ENCODE measurements at regions not wholly inside any gene's neighbourhood (a gene's known extent, or its start where the extent isn't known, plus 50 kb on each side); places are given as distances from the start of the nearest gene placed in this dataset.

DNA sequence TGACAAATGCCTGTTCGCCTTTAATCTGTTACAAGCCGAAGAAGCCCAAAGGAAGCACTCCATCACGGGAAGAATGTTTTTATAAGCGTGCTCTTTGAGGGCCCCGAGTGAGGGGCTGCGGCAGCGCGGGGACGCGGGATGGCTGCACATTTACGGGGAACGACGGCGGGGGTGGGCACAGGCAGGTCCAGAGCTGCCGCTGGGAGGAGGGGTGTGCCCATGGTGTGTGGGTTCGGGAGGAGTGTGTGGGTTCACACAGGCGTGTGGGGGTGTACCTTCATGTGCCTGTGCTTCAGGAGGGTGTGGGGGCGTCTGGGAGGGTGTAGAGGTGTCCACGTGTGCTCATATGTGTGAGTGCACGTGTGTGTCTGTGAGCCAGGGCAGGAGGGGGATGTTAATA, 155.9 kb upstream of the ZC3H12A start:
- H3K9me3 ChIP-seq (ENCODE audit: control insufficient read depth in 1 of 2, low read length in 2 of 2), result no peaks in the 10 kb centered on the region
- Mint-ChIP-seq H3K4me1 (peaks cover 0 to 8% (median 6%) of the 10 kb centered on the region in 4 donors), H3K27ac (no peak overlapping the region), H3K9me3 (peaks cover 0 to 3% (median under 1%) of the 10 kb centered on the region in 8 donors), H3K27me3 (peaks cover 40 to 49% of the 10 kb centered on the region in 2 donors), H3K36me3 (no peaks in the 10 kb centered on the region), H3K4me3 (no peak overlapping the region)
- ChIA-PET CTCF (ENCODE audit: partially characterized antibody) (no interaction called here), POLR2A (ENCODE audit: partially characterized antibody) (no interaction called here)
- no peak overlapping the region for H3K27ac ChIP-seq (ENCODE audit: low read depth, low read length)
- intact Hi-C loops (cut with micrococcal nuclease), result no loop called here
- peaks cover 26% of the 10 kb centered on the region for H3K27me3 ChIP-seq (ENCODE audit: insufficient read depth, low read length)
- H3K4me3 ChIP-seq (ENCODE audit: low read length in 2 of 2), result no peak overlapping the region
- DNase-seq, result no peak
- H3K36me3 ChIP-seq (ENCODE audit: insufficient read depth, low read length), result no peaks in the 10 kb centered on the region
- no peaks in the 10 kb centered on the region for H3K4me1 ChIP-seq (ENCODE audit: insufficient read depth, low read length)

DNA sequence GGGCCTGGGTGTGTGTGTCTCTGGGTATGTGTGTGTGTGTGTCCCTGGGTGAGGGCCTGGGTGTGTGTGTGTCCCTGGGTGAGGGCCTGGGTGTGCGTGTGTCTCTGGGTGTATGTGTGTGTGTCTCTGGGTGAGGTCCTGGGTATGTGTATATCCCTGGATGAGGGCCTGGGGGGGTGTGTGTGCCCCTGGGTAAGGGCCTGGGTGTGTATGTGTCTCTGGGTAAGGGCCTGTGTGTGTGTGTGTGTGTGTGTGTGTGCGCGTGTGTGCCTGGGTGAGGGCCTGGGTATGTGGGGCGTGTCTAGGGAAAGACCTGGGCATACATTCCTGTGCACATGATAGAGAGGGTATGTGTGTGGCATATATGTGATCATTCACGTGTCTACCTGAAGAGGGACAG, 155.1 kb upstream of the ZC3H12A start:
- H3K4me1 Mint-ChIP-seq, result peaks cover 0 to 8% (median 6%) of the 10 kb centered on the region in 4 donors
- Histone ChIP-seq H3K27me3 (ENCODE audit: insufficient read depth, low read length) (peaks cover 26% of the 10 kb centered on the region), H3K4me3 (ENCODE audit: low read length in 2 of 2) (no peak overlapping the region), H3K4me1 (ENCODE audit: insufficient read depth, low read length) (no peaks in the 10 kb centered on the region), H3K36me3 (ENCODE audit: insufficient read depth, low read length) (no peaks in the 10 kb centered on the region), H3K27ac (ENCODE audit: low read depth, low read length) (no peak overlapping the region), H3K9me3 (ENCODE audit: control insufficient read depth in 1 of 2, low read length in 2 of 2) (no peaks in the 10 kb centered on the region)
- intact Hi-C loops (cut with micrococcal nuclease), result no loop called here
- H3K36me3 Mint-ChIP-seq, result no peaks in the 10 kb centered on the region
- peaks cover 39 to 47% of the 10 kb centered on the region in 2 donors for H3K27me3 Mint-ChIP-seq
- peaks cover 0 to 11% (median 6%) of the 10 kb centered on the region in 8 donors for H3K9me3 Mint-ChIP-seq
- no peak for DNase-seq
- ChIA-PET POLR2A (ENCODE audit: partially characterized antibody) (no interaction called here), CTCF (ENCODE audit: partially characterized antibody) (no interaction called here)
- H3K27ac Mint-ChIP-seq, result no peak overlapping the region
- H3K4me3 Mint-ChIP-seq, result no peak overlapping the region

DNA sequence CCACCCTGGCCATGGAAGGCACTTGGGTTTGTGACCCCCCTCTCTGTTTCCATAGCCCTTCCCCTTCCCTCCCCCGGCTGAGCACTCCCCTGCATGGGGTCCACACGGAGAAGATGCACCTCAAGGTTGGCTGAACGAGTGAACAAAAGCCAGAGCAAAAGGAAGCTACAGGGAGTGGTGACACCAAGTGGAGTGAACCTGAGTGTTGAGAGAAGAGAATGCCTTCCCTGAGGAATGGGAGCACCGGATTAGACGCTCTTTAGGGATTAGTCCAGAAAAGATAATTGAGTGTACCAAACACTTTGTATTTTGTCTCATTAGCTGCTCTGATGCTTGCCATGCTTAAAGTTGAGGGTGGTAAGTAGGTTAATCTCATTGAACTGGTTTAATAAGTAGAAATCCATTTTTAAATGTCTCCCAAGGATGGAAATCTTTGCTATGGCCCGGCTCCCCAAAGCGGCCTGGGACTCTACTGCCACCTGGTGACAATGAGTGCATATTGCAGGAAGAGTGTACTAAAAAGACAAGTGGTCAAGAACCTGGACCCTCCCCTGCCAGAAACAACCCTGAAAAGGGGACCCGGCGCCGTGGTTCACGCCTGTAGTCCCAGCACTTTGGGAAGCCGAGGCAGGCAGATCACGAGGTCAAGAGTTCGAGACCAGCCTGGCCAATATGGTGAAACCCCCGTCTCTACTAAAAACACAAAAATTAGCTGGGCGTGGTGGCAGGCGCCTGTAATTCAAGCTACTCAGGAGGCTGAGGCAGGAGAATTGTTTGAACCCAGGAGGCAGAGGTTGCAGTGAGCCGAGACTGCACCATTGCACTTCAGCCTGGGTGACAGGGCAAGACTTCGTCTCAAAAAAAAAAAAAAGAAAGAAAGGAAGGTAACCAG, 150.6 kb upstream of the ZC3H12A start:
- Histone ChIP-seq H3K36me3 (ENCODE audit: insufficient read depth, low read length) (no peaks in the 10 kb centered on the region), H3K9me3 (ENCODE audit: control insufficient read depth in 1 of 2, low read length in 2 of 2) (no peaks in the 10 kb centered on the region), H3K4me3 (ENCODE audit: low read length in 2 of 2) (no peak overlapping the region), H3K4me1 (ENCODE audit: insufficient read depth, low read length) (no peaks in the 10 kb centered on the region), H3K27ac (ENCODE audit: low read depth, low read length) (no peak overlapping the region), H3K27me3 (ENCODE audit: insufficient read depth, low read length) (peaks cover 5% of the 10 kb centered on the region)
- no peak overlapping the region for H3K27ac Mint-ChIP-seq
- CTCF ChIA-PET (ENCODE audit: partially characterized antibody), result interaction anchor here (1.0 to 1.5 kb wide), 4 partner anchors 714 to 750 kb away, joined by 3 to 4 read pairs (median 3); no protein-coding TSS in a partner anchor
- no peaks in the 10 kb centered on the region for H3K36me3 Mint-ChIP-seq
- H3K4me3 Mint-ChIP-seq, result no peak overlapping the region
- DNase-seq, result peak in 1 of 5 donors; percentile 4
- peaks cover 26 to 29% of the 10 kb centered on the region in 2 donors for H3K27me3 Mint-ChIP-seq
- H3K9me3 Mint-ChIP-seq, result peaks cover 0 to 18% (median 12%) of the 10 kb centered on the region in 8 donors
- intact Hi-C loops (cut with micrococcal nuclease), result no loop called here
- POLR2A ChIA-PET (ENCODE audit: partially characterized antibody), result no interaction called here
- H3K4me1 Mint-ChIP-seq, result peaks cover 0 to 3% (median 0%) of the 10 kb centered on the region in 4 donors

DNA sequence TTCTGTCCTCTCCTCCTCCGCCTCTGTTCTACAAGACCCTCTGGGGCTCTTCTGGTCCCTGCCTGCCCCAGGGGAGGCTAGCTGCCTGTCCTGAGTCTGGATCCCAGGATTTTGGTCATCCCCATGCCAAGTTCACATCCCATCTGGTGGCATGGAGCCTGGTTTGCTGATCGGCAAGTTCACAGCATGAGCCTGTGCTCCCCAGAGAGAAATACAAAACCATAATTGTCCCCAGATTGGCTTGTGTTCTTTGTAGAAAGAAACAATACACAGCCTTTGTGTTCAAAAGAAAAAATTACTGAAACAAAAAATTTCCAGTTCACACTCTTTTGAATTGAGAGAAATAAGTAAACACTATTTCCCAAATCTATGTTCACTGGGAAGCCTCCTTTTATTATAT, 149.4 kb upstream of the ZC3H12A start:
- Histone ChIP-seq H3K27me3 (ENCODE audit: insufficient read depth, low read length) (no peaks in the 10 kb centered on the region), H3K4me1 (ENCODE audit: insufficient read depth, low read length) (no peaks in the 10 kb centered on the region), H3K36me3 (ENCODE audit: insufficient read depth, low read length) (no peaks in the 10 kb centered on the region), H3K27ac (ENCODE audit: low read depth, low read length) (no peak overlapping the region), H3K9me3 (ENCODE audit: control insufficient read depth in 1 of 2, low read length in 2 of 2) (no peaks in the 10 kb centered on the region), H3K4me3 (ENCODE audit: low read length in 2 of 2) (no peak overlapping the region)
- intact Hi-C loops (cut with micrococcal nuclease), result no loop called here
- Mint-ChIP-seq H3K27me3 (peaks cover 19 to 21% of the 10 kb centered on the region in 2 donors), H3K9me3 (peaks cover 0 to 17% (median 12%) of the 10 kb centered on the region in 8 donors), H3K4me3 (no peak overlapping the region), H3K27ac (no peak overlapping the region), H3K36me3 (no peaks in the 10 kb centered on the region), H3K4me1 (no peaks in the 10 kb centered on the region)
- POLR2A ChIA-PET (ENCODE audit: partially characterized antibody), result no interaction called here
- no peak for DNase-seq
- CTCF ChIA-PET (ENCODE audit: partially characterized antibody), result interaction anchor here (0.8 to 1.3 kb wide), 4 partner anchors 10 to 751 kb away, joined by 3 to 4 read pairs (median 3); no protein-coding TSS in a partner anchor

DNA sequence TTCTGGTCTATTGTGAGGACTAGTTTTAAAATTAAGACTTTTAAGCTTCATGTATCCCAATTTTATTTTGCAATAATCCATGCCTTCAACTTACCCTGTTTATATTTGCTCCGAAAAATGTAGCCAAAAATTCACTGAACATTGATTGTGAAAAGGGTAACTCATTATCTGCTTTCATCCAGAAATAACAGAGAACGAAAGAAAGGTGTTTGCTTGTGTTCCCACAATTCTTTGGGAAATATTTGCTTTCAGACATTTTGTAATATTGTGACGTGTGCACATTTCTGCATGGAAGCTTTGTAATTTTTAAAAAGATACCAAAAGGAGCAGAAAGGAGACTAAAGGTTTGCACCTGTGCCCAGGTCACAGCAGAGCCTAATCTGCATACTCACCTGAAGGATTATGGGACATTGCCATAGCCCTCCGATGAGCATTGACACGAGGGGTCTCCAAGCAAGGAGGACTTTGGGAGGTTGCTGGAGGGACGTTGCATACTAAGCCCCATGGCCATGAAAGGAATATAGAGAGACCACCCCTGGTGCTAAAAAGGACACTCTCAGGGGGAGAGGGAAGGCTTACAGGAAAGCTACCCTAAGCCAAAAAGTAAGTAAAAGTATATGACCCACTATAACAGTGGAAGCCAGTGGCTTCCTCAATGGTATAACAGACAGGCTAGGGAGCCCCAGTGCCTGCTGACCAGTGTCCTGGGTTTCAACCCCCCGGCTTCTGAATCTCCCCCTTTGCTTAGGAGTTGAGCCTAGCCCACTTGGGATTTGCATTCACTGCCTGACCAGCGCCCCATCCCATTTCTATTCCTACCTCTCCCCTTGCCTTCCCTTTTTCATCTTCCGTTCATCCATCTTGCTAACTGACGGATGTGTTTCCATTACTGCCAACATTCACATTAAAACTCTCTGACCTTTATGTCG, 148.6 kb upstream of the ZC3H12A start:
- Mint-ChIP-seq H3K4me1 (no peaks in the 10 kb centered on the region), H3K27ac (no peak overlapping the region), H3K36me3 (no peaks in the 10 kb centered on the region), H3K4me3 (no peak overlapping the region), H3K9me3 (peaks cover 0 to 17% (median 12%) of the 10 kb centered on the region in 8 donors), H3K27me3 (peaks cover 19 to 24% of the 10 kb centered on the region in 2 donors)
- Histone ChIP-seq H3K9me3 (ENCODE audit: control insufficient read depth in 1 of 2, low read length in 2 of 2) (no peaks in the 10 kb centered on the region), H3K27me3 (ENCODE audit: insufficient read depth, low read length) (no peaks in the 10 kb centered on the region), H3K4me1 (ENCODE audit: insufficient read depth, low read length) (no peaks in the 10 kb centered on the region), H3K27ac (ENCODE audit: low read depth, low read length) (no peak overlapping the region), H3K36me3 (ENCODE audit: insufficient read depth, low read length) (no peaks in the 10 kb centered on the region), H3K4me3 (ENCODE audit: low read length in 2 of 2) (no peak overlapping the region)
- CTCF ChIA-PET (ENCODE audit: partially characterized antibody), result interaction anchor here (0.8 kb wide), 1 partner anchor 11 kb away, joined by 3 read pairs; no protein-coding TSS in a partner anchor
- intact Hi-C loops (cut with micrococcal nuclease), result no loop called here
- DNase-seq, result no peak
- POLR2A ChIA-PET (ENCODE audit: partially characterized antibody), result no interaction called here

DNA sequence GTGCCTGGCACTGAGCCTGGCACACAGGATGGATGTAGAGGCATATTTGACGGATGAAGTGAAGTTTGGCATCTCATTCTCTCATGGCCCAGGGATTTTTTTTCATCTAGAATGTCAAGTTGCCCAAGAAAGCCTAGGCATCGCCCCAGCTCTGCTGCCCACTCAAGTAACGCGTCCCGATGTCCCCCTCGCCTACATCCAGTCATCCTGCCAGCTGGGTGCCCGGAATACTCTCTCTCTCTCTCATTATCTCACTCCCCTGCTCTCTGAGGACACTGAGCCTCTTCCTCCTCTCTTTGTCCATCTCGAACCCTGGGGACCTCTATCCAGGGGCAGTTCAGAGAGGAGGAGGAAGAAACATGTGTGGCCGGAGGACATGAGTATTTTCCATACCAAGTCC, 142.3 kb upstream of the ZC3H12A start:
- Mint-ChIP-seq H3K36me3 (no peaks in the 10 kb centered on the region), H3K9me3 (peaks cover 0 to 6% (median 0%) of the 10 kb centered on the region in 8 donors), H3K4me1 (no peaks in the 10 kb centered on the region), H3K27ac (no peak overlapping the region), H3K27me3 (peaks cover 9 to 15% of the 10 kb centered on the region in 2 donors), H3K4me3 (no peak overlapping the region)
- Histone ChIP-seq H3K27me3 (ENCODE audit: insufficient read depth, low read length) (no peaks in the 10 kb centered on the region), H3K27ac (ENCODE audit: low read depth, low read length) (no peak overlapping the region), H3K4me1 (ENCODE audit: insufficient read depth, low read length) (no peaks in the 10 kb centered on the region), H3K9me3 (ENCODE audit: control insufficient read depth in 1 of 2, low read length in 2 of 2) (no peaks in the 10 kb centered on the region), H3K36me3 (ENCODE audit: insufficient read depth, low read length) (no peaks in the 10 kb centered on the region), H3K4me3 (ENCODE audit: low read length in 2 of 2) (no peak overlapping the region)
- intact Hi-C loops (cut with micrococcal nuclease), result no loop called here
- DNase-seq, result no peak
- ChIA-PET POLR2A (ENCODE audit: partially characterized antibody) (no interaction called here), CTCF (ENCODE audit: partially characterized antibody) (interaction anchor here (1.0 kb wide), 1 partner anchor 15 kb away, joined by 3 read pairs; no protein-coding TSS in a partner anchor)

DNA sequence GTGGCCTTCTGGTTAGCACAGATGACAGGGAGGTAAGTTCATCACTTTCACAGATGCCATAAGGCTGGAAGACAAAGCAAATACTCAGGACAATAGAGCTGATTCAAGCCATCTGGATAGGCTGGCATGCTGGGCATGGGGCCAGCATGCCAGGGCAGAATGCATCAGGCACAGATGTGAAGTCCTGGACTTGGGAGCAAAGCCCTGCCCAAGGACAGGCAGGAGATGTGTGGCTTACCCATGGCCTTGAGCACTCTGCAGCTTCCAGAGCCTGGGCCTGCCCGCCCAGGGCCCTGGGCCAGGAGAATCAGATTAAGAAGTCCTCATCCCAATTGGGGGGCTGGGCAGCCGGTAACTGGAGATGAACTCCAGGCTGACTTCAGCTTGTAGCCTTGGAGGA, 135.7 kb upstream of the ZC3H12A start:
- Histone ChIP-seq H3K4me1 (ENCODE audit: insufficient read depth, low read length) (no peaks in the 10 kb centered on the region), H3K27ac (ENCODE audit: low read depth, low read length) (no peak overlapping the region), H3K9me3 (ENCODE audit: control insufficient read depth in 1 of 2, low read length in 2 of 2) (no peaks in the 10 kb centered on the region), H3K36me3 (ENCODE audit: insufficient read depth, low read length) (no peaks in the 10 kb centered on the region), H3K27me3 (ENCODE audit: insufficient read depth, low read length) (no peaks in the 10 kb centered on the region), H3K4me3 (ENCODE audit: low read length in 2 of 2) (no peak overlapping the region)
- Mint-ChIP-seq H3K4me1 (no peaks in the 10 kb centered on the region), H3K27ac (no peak overlapping the region), H3K27me3 (peaks cover 4 to 18% of the 10 kb centered on the region in 2 donors), H3K9me3 (peaks cover 0 to 5% (median 0%) of the 10 kb centered on the region in 8 donors), H3K36me3 (no peaks in the 10 kb centered on the region), H3K4me3 (no peak overlapping the region)
- POLR2A ChIA-PET (ENCODE audit: partially characterized antibody), result no interaction called here
- intact Hi-C loops (cut with micrococcal nuclease), result no loop called here
- CTCF ChIA-PET (ENCODE audit: partially characterized antibody), result no interaction called here
- DNase-seq, result no peak
